ENCODE measurements at regions not wholly inside any gene's neighbourhood (a gene's known extent, or its start where the extent isn't known, plus 50 kb on each side); places are given as distances from the start of the nearest gene placed in this dataset.

GRCh38 chr9:107696302-107696701 is 206.7 kb upstream of the KLF4 start:
- TF ChIP-seq CTCF (IDR thresholded peaks at IDR 0.05) (no peak), EP300 (IDR thresholded peaks at IDR 0.05) (no peak)
